Occipital lobe (tissue), 1 donor: ENCODE measurements at regions not wholly inside any gene's neighbourhood (a gene's known extent, or its start where the extent isn't known, plus 50 kb on each side); places are given as distances from the start of the nearest gene placed in this dataset.

Source experiments
- DNase-seq: peaks from one replicate; lab custom pipeline; 2025; lab: John Stamatoyannopoulos, UW

DNA sequence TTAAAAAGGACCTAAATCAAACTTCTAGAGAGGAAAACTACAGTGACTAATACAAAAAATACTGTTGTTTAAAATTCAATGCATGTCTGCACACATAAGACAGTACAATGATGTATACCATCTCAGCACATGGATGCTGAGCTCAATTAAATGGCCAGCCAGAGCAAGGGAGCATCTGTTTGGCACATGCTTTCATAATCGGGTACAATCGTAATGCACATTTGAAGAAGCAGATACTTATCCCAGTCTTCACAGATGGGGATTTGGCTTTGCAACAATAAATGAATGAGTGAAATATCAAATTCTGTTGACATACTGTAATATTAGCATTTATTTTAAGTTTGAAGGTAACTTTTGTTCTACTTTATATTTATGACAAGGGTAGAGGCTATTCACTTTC, 187.8 kb downstream of the CRPPA start:
- no peak for DNase-seq

DNA sequence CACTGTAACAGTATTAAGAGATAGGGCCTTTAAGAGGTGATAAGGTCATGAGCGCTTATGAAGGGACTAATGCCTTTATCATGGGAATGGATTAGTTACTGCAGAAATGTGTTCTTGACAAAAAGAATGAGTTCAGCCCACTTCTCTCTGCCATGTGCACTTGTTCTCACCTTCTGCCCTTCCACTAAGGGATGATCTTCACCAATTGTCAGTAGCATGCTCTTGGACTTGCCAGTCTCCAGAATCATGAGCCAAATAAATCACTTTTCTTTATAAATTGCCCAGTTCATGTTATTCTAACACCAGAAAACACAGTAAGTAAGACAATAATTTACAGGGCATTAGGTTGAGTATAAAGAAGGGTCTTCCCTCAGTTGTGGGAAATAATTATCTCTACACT, 189.1 kb downstream of the CRPPA start:
- no peak for DNase-seq

DNA sequence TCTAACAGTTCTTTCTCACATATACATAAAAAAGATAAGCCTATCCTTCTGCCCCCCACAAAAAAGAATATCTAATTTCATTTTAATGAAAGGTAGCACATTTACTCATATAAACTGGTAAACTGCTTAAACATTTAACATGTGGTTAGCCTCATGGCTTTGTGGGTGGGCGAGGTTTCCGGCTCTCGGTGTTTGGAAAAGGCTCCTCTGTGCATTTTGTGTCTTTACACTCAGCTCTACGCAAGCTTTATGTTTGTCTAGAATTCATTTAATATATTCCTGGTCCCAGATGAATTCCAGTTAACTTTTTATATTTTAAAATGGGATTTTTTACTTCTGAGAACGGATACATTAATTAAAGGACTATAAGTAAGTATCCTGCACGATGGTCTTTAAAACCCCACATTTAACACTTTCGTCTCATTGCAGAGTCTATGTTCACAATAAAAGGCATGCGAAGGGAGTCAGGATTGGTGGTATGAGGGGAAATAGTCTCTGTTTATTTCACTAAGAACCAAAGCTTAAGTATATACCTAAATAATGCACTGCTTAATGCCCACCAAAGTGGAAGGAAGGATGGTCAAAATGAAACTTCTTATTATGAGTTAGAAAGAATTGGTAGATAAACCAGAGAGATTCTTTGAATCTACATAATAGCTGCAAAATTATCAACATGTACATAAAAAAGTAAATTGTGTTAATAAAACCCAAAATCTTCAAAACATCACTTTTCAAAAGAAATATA, 197.2 kb downstream of the CRPPA start:
- no peak for DNase-seq

DNA sequence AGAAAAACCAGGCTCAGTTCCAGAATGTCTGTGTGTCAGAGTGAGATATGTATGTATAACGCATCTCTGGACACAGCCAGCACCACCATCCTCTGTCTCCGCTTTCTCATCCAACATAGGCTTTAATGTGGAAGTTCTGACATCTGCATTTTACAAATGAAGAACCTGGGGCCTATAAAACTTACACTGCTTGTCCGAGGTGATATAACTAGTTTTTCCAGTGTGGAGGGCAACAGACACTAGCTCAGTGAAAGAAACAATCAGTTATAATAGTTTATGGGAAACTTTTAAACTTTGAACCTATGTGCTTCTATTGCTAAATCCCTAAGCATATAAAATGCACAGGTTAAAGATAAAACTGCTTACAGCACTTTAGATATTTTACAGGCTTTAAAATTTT, 208.7 kb downstream of the CRPPA start:
- no peak for DNase-seq

DNA sequence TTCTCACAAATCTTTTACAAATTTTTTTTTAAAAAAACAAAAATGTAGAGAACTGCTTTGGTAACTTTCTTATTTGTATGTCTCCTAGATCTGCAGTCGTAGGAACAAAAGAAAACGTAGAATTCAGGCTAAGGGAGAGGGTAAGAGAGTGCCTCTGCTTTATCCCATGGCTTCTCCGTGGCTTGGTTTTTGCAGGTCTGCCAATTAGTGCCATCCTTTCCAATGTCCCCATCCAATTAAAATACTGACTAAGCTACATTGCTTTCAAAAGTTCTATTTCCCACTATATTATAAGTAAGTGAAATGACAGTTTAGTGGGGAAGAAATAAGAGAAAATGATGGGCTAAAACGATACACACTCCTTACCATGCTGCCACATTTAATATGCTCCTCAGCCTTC, 209.3 kb downstream of the CRPPA start:
- no peak for DNase-seq

DNA sequence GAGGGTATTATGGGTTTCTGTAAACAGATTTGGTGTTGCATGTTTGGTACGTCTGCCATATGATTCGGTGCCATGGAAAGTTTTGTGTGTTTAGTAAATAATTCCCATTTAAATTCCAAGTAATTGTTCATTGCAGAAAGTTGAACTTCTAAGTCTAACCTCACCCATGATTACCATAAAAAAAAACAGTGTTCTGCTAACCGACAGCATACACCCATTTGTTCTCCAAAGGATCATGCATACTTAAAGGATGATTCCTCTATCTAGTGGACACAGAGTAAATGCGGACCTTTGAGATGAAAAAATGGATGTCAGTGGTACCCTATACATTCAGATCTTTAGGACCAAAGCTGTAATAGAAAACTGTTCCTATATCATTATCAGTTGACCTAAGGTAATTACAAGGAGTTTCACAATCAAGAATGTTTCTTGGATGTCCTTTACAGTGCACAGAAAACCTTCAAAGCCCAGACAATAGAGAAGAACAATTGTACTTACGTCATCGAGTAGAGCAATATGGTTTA, 209.9 kb downstream of the CRPPA start:
- DNase-seq, result no peak

DNA sequence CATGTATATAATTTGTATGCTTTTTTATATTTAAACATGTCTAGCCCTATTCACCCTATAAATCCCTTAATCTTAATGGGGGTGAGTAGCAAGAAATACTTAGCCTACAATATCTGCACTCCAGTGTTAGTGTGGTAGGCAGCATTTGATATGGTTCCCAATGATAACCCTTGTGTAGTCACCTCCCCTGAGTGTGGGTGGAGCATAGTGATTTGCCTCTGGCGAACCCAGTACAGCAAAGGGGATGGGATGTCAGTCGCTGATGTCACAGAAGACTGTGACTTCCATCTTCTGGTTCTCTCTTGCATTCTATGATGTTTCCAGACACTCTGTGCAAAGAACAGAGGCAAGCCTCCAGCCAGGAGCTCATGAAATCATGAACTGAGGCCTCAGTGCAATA, 211.2 kb downstream of the CRPPA start:
- no peak for DNase-seq

DNA sequence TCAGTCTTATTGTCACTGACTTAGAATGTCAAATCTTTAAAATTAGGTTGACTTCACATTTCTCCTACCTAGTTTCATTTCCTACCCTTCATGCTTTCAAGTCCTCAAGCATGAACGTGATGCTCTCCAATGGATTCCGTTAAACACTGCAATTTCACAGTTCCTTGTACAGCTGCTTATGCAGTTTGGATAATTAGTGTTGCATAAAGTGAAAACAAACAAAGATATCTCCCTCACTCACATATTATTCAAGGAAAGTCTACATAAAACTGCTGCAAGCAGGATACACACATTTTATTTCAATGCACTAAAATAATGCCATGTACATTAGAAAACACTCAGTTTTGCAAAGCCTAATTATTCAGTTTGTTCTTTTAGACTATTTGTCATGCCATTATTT, 214.0 kb downstream of the CRPPA start:
- no peak for DNase-seq

DNA sequence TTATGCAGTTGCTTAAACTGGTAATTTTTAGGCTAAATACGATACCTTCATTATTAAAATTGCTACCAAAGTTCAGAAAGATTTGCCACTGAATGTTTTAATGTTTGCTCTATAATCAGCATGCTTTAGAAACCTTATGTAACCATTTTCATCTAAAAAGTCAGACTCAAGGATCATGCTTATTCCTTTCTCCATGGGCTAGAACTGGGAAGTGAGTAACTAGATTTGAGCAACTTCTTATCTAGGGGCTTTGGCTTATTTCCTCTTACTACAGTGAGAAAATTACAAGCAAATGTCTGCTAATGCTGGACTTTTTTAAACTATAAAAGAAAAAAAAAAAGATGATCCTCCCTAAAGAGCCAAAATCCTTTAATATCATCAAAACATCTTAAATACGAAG, 215.9 kb downstream of the CRPPA start:
- DNase-seq, result no peak

DNA sequence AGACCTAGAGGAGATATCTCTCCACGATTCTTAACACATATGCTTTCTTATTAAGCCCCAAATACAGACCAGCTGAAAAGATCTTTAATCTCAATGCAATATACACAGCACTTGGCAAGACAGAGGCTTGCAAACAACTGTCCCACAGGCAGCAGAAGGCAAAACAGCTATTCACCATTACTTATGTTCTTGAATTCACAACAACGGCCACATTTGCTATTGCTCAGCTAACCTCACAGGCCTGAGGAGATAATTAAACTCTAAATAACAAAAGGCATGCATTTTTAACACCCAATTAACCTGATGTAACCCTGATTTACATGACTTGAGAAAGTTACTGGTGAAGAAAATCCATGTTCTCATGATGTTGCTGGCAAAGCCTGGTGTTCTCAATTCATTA, 216.4 kb downstream of the CRPPA start:
- no peak for DNase-seq

DNA sequence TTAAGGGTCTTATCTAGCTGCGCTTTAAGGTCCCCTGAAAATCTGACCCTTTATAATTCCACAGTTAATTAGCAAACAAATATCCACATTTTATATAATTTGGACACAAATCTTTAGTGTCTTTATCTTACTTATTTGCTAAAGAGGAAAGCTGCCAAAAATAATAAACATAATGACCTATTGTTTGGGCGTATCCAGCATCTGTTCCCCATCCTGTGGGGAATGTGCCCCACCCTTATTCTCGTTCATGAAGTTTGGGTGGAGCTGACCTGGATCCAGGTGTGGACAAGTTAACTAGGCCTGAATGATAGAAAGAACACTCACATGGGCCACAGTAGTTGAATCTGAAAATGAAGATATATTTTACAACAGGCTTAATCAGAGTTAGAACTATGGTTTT, 218.3 kb downstream of the CRPPA start:
- no peak for DNase-seq

DNA sequence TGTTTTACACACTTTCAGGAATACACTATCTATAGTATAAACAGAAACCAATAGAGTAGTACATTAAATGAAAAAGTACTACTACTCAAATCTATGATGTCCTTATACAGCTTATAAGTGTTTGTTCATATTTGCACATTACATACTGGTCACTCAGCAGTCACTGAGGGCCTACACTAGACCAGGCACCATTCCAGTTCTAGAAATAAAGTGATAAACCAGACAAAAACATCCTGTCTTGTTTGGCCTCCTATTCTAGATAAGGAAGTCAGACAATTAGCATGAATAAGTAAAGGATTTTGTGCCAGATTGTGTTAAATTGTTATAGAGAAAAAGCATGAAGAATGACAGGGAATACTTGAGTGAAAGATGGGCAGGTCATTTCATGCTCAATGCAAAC, 219.0 kb downstream of the CRPPA start:
- no peak for DNase-seq

DNA sequence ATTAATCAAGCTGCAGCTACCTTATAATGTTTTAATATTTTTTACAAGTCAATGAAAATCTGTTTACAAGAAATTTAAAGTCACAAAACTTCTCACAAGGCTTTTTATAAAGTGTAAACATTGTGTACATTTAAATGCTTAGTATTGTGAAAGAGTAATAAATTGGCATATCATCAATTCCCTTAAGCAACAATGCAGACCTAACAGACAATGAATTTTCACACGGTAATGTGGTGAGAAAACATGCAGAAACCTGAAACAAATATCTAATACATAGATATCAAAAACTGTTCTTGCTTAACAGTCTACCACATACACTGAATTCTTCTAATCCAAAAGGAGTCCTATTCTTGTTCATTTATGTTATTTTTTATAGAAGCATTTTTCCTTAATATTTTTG, 220.7 kb downstream of the CRPPA start:
- no peak for DNase-seq

DNA sequence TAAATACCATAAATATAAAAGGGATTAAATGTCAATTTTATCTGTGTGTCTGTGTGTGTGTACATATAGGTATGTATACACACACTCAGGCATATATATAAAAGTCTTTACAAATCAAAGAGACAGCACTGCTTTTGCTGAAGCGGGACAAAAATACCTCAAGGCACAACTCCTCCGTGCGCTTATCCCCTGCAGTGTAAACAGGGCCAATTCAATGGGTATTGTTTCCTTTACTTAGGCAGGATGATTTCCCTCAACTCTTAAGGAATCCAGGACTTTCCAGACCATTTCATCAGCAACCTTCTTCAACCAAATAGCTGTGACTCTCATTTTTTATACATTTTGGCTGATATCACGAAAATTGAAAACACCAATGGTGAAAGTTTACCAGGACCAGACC, 227.7 kb downstream of the CRPPA start:
- no peak for DNase-seq

DNA sequence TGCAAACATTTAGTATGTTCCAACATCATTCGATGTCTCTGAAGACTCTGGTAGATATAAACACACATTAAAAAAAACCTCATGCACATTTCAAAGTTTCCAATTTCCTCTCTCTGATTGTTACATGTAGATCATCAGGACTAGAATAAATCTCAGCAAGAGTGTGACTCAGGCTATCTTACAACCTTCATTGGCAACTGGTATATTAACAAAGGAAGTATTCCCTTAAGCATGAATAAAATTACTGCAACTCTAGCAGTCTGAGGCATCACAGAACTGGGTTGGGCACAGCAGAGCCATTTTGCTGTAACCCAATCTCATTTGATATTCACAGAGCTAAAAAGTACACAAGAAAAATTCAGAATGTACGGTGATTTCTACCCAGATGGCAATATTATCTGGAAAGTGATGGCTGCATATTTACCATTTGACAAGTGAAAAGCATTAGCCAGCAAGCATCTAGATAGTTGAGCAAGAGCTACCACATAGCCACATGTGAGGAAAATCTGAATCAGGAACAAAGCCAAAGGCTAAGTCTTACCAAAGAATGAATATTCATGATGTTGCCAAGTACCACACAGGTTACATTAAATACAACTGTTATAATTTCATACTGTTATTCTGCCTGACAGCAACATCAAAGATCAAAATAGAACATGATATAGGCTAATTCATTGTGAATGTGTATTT, 232.2 kb downstream of the CRPPA start:
- no peak for DNase-seq

DNA sequence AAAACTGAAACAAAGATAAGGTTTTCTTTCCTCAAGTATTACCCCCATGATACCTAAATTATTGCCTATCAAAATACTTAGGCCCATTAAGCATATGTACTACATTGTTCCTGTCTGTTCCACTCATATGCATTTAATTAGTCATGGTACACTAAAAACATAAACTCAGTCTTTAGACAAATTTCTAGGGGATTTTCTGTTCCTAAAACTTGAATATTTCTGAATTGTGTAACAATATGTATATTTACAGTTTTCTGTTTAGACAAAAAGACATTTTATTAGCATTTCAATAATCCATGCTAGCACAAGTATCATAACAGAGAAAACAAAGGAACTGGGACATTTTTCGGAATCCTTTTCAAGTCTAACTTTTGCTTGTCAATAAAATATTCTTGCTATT, 234.2 kb downstream of the CRPPA start:
- DNase-seq, result no peak

DNA sequence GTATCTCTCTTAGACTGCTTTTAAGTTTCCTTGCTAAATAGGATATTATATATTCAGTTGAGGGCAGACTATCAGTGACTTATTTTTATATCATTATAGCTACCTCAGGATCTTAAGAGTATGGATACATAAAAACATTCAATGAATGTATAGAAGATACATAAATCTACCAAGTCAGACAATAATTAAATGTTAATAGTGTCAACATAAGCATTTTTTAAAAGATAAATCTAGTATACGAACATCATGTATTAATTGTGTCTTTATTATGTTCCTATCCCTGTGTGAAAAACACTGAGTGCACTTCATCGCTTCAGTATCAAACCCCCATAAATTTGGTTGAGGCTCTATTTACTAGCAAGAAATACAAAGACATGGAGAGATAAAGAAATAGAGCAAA, 242.8 kb downstream of the CRPPA start:
- DNase-seq, result no peak

DNA sequence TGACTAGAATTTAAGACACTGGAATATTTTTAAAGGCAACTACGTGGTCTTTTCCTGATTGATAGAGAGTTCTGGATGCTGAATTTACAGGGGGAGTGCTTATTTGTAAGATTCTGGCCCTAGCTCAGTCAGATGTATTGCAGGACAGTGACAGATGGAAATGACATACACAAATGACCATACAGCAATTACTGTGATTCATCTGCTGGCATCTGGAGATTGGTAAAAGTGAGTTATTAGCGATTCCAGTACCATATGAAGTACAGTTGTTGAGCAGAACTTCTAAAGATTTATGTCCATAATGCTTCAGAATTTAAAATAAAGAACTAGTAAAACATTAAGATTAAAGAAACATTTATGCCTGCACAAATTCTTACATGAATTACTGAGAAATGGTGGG, 243.2 kb downstream of the CRPPA start:
- no peak for DNase-seq

DNA sequence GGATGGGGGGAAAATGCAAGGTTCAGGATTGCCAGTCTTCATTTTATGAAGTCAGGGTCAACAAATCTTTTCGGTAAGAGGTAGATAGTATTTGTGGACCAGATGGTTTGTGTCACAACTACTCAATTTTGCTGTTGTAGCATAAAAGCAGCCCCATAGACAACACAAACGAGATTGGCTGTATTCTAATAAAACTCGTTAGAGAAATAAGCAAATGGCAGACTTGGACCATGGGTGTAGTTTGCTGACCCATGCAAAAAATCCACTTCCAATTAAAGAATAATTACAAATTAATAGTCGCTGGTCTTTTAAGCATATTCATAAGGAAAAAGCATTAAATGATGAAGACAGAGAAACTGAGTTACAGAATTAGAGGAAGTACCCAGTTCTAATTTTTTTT, 247.1 kb downstream of the CRPPA start:
- DNase-seq, result no peak

DNA sequence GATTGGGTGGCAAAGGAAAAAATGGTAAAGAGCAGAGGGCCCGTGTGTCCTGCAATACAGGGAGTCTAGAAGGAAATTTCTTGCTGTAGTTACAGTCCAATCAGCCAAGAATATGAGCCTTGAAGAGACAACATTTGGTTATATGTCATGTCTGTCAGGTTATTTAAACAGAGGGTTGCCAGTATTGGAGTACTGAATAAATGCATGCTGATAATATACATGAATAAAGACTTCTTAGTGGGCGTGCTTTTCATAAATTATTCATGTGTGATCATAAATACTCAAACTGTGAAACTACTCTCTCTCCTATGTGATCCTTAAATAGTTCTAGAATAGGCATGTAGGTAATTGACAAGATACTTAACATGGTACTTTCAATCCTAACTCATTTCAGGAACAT, 249.0 kb downstream of the CRPPA start:
- DNase-seq, result no peak

DNA sequence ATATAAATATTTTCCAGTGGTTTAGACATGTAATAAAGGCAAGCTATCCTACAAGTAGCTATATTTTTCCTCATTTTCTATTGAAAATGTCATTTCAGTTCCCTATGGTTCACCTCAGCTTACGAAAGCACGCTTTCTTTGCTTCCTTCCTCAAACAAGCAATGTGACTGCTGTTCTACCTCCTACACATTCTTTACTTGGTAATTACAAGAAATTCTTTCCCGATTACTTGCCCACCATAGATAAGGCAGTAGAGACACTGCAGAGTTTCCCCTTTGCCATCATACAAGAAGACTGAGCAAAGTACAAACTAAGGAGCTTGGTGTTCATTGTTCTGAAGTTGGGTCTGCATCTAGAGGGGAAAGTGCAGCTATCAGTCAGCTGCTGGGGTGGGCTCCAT, 249.4 kb downstream of the CRPPA start:
- no peak for DNase-seq

DNA sequence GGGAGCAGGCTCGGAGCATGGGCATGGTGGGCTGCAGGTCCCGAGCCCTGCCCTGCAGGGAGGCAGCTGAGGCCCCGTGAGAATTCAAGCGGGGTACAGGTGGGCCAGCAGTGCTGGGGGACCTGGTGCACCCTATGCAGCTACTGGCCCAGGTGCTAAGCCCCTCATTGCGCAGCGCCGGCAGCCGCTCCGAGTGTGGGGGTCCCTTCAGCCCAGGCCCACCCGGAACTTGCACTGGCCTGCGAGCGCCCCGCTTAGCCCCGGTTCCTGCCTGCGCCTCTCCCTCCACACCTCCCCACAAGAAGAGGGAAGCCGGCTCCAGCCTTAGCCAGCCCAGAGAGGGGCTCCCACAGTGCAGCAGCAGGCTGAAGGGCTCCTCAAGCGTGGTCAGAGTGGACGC, 250.7 kb downstream of the CRPPA start:
- DNase-seq, result no peak

DNA sequence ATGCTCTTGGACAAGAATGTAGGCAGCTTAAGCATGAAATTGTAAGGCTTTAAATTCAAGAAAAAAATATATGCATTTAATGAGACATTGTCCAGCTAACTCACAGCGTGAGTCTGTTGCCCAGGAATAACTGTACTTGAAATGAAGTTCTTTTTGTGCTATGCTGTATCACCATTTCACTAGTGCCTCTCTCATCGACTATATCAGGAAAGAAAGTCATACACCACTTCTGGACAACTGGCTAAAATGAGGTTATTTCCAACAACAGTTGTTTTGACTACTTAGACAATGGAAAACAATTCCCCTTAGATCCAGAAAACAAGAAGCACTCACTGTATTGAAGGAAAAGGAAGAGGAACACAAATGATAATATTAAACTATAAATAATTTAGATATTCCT, 251.8 kb downstream of the CRPPA start:
- no peak for DNase-seq
